Aorta (tissue), 5 donors: ENCODE measurements at regions not wholly inside any gene's neighbourhood (a gene's known extent, or its start where the extent isn't known, plus 50 kb on each side); places are given as distances from the start of the nearest gene placed in this dataset.

Experiments
- ATAC-seq: fragments of 200-7000 bp; cut with Tn5 transposase; one replicate; pipeline ENCODE4 v1.9.1; 2022; ENCODE audit warnings: moderate library complexity; ENCODE audit not compliant: low FRiP score
- DNase-seq, 2 donors: peaks; one replicate each; pipeline ENCODE4 v3.0.0-alpha.2; 2020
- H3K27ac ChIP-seq, 2 donors: one replicate each; pipeline ENCODE4 v1.5.1; 2013; ENCODE audit warnings: low read length in 2 of 2, mild to moderate bottlenecking in 2 of 2, moderate library complexity in 2 of 2, control low read depth in 1 of 2, inconsistent platforms in 1 of 2, low read depth in 1 of 2
- H3K27me3 ChIP-seq, 2 donors: one replicate each; pipeline ENCODE4 v1.6.1; 2013; ENCODE audit warnings: control low read depth in 1 of 2, low read length in 1 of 2, mild to moderate bottlenecking in 1 of 2, moderate library complexity in 1 of 2; ENCODE audit not compliant: insufficient read depth in 2 of 2, control insufficient read depth in 1 of 2
- H3K36me3 ChIP-seq, 2 donors: one replicate each; pipeline ENCODE4 v1.6.1; 2013; ENCODE audit warnings: control low read depth in 1 of 2, low read length in 1 of 2, mild to moderate bottlenecking in 1 of 2; ENCODE audit not compliant: insufficient read depth in 2 of 2, control insufficient read depth in 1 of 2
- H3K4me1 ChIP-seq, 2 donors: one replicate each; pipeline ENCODE4 v1.6.1; 2013; ENCODE audit warnings: low read length in 2 of 2, control low read depth in 1 of 2, mild to moderate bottlenecking in 1 of 2, moderate library complexity in 1 of 2; ENCODE audit not compliant: insufficient read depth in 2 of 2, control insufficient read depth in 1 of 2
- H3K4me3 ChIP-seq, 2 donors: one replicate each; pipeline ENCODE4 v1.5.1; 2013; ENCODE audit warnings: low read length in 2 of 2, control low read depth in 1 of 2, mild to moderate bottlenecking in 1 of 2
- H3K9me3 ChIP-seq: one replicate; pipeline ENCODE4 v1.6.1; 2013; ENCODE audit warnings: mild to moderate bottlenecking, low read length; ENCODE audit not compliant: control insufficient read depth
- WGBS, 2 donors: extraction: QIAGEN DNeasy Blood & Tissue Kit; methylation state at CpG; one replicate each; pipeline ENCODE4 v1.1.7; 2013; 5-methylcytosine and 5-hydroxymethylcytosine counted together
- intact Hi-C, 2 donors: fragments of 100-400 bp; cut with DNase I; formaldehyde crosslinking; loops; one replicate each; pipeline versions ENCODE4 v1.14.2 to v1.15.0; 2022
- donor health status: healthy with polysubstance abuse.
- donor health status: Bipolar disorder and iron deficiency.
- donor health status: DM: no; HTN: no; CAD: no.
- donor health status: DM: no; HTN: no; CAD: no.
- donor health status: DM: yes; HTN: yes; CAD: no.

DNA sequence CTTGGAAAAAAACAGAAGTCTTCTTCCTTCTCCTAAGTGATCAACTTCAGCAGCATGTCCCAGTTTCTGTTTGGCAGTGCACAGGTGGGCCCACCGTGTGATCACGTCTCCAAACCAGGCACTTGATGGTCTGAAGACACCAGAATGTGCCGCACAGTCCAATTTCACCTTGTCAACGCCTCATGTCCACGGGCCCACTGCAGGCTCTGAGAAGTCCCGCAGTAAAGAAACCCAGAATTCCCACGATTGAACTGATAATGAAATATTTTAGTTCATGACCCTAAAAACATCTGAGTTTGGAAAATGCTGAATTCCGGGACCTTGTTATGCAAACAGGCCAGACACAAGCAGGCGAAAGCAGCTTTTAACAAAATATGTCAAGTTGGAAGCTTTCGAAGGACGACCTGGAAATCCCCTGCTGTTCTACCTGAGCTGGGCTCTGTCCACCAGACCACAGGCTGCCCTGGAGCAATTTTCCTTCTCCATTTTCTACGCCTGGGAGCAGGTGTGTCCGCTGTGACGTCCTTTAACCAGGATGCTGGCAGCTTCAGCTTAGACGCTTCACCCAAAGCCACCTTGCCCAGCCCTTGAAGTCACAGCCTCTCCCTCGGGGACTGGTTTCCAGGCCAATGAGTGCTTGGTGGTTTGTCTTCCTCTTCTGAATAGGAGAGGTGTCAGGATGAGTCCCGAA is 167.8 kb upstream of the IQSEC1 start:
- Histone ChIP-seq H3K27ac (no peak overlapping the region), H3K4me3 (no peak overlapping the region), H3K9me3 (no peaks in the 10 kb centered on the region), H3K36me3 (no peaks in the 10 kb centered on the region), H3K27me3 (no peaks in the 10 kb centered on the region), H3K4me1 (no peaks in the 10 kb centered on the region)
- ATAC-seq (no peak), DNase-seq (no peak)
- intact Hi-C loops: no loop called here
- WGBS, 2 donors: 72 to 76% methylated on average over 17 of the region's 17 CpGs

DNA sequence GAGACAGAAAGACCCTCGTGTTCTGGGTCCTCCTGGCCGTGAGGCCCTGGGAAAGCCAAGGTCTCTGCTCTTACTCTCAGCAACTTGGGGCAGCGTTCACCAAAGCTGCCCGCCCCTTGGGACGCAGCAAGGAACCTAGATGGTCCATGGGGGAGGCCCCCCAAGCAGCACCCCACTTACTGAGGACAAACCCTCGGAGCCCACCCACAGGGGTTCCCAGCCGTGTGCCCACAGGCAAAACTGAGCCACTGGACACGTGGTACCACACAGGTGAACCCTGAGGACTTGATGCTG is 166.2 kb upstream of the IQSEC1 start:
- Histone ChIP-seq H3K9me3 (no peaks in the 10 kb centered on the region), H3K27ac (no peak overlapping the region), H3K4me3 (no peak overlapping the region), H3K27me3 (no peaks in the 10 kb centered on the region), H3K4me1 (no peaks in the 10 kb centered on the region), H3K36me3 (no peaks in the 10 kb centered on the region)
- ATAC-seq: no peak
- intact Hi-C loops: no loop called here
- no peak for DNase-seq
- 81% methylated on average over 8 of the region's 8 CpGs for whole genome bisulfite sequencing, 2 donors

DNA sequence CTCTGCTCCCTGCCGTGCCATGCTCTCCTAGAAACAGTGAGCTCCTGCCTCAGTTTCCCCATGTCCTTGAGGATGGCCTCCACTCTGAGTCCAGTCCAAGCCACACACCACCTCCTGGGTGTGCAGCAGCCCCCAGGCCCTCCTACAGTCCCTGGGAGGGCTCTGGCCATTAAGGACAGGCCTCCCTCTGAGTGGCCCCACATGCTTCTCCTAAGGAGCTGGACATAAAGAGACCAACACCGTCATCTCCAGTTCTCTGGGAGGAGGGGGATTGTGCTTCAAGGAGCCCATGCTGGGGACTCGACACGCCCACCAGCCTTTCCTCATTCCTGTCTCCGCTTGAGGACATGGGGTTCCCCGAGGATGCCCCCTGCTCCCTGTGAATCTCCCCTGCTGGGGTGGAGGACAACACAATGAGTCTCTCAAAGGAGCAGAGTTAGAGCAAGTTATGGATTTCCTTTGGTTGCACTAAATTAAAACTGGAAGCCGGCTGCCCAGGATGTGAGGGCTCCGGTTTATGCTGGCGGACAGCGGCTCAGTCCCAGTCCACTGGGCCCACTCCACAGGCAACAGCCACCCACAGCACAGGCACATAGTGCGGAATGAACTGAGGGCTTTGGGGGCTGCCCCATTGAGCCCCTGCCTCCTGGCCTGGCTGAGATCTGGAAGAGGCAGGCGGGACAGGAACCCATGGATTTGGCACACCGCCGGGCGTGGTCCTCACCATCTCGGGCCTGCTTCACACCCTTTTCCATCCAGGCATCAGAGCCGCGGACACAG is 165.6 kb upstream of the IQSEC1 start:
- intact Hi-C loops: no loop called here
- 79 to 83% methylated on average over 18 of the region's 18 CpGs for WGBS, 2 donors
- ATAC-seq: no peak

DNA sequence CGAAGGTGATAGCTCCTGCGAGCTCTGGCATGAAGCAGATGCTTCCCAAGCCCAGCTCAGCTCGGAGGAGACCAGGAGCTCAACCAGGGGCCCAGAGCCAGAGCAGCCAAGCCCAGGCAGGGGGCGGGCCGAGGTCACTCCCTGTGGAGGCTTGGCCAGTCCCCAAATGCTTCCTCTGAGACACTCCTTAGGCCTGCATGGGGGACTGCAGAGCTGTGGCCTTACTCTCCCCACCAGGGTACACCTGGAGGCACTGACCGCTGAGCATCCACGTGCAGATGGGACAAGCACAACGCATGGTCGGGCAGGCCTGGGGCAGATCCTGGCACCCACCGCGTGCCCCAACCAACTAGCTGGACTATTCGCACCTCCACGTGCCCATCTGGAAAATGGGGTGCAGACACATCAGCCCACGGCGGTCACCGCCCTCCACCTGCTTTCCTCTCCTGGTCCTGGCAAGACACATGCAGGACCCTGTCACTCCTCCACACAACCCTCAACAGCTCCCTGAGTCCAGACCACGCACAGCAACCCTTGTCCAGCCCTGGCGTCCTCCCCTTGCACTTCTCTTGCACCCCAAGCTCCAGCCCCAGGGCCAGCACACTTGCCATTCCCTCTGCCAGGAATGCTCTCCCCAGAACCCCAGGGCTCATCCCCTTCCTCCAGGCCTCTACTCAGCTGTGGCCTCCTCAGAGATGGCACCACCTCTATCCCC is 164.7 kb upstream of the IQSEC1 start:
- Histone ChIP-seq H3K9me3 (no peaks in the 10 kb centered on the region), H3K4me1 (no peaks in the 10 kb centered on the region), H3K36me3 (no peaks in the 10 kb centered on the region), H3K27me3 (no peaks in the 10 kb centered on the region), H3K27ac (no peak overlapping the region), H3K4me3 (no peak overlapping the region)
- WGBS, 2 donors: 90 to 91% methylated on average over 18 of the region's 18 CpGs
- ATAC-seq (no peak), DNase-seq (no peak)
- intact Hi-C loops: no loop called here

More for the DNA sequence above, 165.6 kb upstream of the IQSEC1 start:
- Histone ChIP-seq H3K27ac (no peak overlapping the region), H3K4me3 (no peak overlapping the region), H3K27me3 (no peaks in the 10 kb centered on the region), H3K4me1 (no peaks in the 10 kb centered on the region), H3K9me3 (no peaks in the 10 kb centered on the region), H3K36me3 (no peaks in the 10 kb centered on the region)
- no peak for DNase-seq

DNA sequence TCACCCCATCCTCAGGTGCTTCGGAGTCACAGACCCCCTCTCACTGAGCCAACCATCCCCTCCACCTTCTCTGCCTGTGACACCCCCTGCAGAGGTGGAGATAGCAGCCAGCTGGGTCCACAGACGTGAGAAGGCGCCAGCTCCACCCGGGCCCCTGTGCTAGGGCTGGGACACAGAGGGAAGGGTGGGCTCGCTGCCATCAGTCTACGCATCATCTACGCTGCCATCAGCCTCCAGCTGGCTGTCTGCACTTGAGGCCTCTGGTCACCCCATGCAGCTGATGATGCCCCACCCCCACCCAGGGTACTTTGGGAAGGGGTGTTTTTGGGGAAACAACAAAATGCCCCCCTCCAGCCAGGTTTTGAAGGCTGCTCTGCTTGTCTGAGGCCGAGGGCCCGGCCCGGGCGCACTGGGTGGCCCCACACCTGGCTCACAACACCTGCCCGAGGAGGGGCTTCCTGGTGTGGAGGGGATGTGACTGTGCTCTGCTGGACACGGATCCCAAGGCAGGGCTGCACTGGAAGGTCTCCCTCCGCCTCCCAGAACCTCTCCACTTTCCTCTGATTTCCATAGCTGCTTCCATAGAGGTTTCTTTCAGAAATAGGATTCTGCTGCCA is 163.4 kb upstream of the IQSEC1 start:
- no peaks in the 10 kb centered on the region for H3K4me1 ChIP-seq
- H3K27ac ChIP-seq: no peak overlapping the region
- H3K27me3 ChIP-seq: no peaks in the 10 kb centered on the region
- WGBS, 2 donors: 80 to 85% methylated on average over 14 of the region's 14 CpGs
- DNase-seq (no peak), ATAC-seq (no peak)
- H3K9me3 ChIP-seq: no peaks in the 10 kb centered on the region
- intact Hi-C loops: no loop called here
- no peaks in the 10 kb centered on the region for H3K36me3 ChIP-seq
- H3K4me3 ChIP-seq: no peak overlapping the region

DNA sequence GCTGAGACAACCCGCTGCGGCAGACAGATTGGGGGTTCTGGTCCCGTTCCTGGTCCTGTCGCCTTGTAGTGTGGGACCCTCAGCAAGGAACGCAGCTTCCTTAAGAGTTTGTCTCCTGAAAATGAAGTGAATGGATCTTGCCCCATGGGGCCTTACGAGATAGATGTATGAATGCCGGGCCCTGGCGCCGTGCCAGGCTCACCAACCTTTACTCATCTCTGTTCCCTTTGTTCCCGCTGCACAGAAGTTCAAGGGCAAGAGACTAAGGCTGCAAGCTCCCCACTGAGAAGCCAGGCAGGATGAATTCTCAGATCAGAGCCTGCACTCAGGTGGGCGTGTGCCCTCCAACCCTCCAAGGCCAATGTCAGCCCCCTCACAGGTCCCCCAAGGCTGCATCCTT is 162.7 kb upstream of the IQSEC1 start:
- Histone ChIP-seq H3K27me3 (no peaks in the 10 kb centered on the region), H3K9me3 (no peaks in the 10 kb centered on the region), H3K36me3 (no peaks in the 10 kb centered on the region), H3K4me1 (no peaks in the 10 kb centered on the region), H3K27ac (no peak overlapping the region), H3K4me3 (no peak overlapping the region)
- ATAC-seq (no peak), DNase-seq (no peak)
- intact Hi-C loops: no loop called here
- WGBS, 2 donors: 75 to 78% methylated on average over 11 of the region's 11 CpGs

DNA sequence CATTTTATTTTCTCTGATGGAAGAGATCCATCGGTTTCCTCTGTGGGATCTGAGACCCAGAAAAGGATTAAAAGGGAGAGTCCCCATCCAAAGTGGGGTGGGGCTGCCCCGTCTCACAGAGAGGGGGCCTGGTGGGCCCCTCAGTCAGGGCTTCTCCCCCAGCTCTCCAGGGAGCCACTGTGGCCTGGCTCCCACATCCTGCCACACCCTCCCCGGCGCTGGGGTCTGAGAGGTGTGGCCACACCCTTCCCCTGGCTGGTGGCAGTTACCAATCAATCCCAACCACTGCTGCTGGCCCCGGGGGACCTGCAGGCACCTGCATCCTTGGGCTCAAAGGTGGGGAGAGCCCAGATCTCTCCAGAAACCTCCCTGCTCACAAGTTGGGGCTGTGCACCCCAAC is 161.8 kb upstream of the IQSEC1 start:
- no peaks in the 10 kb centered on the region for H3K9me3 ChIP-seq
- intact Hi-C loops: no loop called here
- no peaks in the 10 kb centered on the region for H3K27me3 ChIP-seq
- 20 to 29% methylated on average over 5 of the region's 5 CpGs for WGBS, 2 donors
- DNase-seq (no peak), ATAC-seq (no peak)
- no peaks in the 10 kb centered on the region for H3K4me1 ChIP-seq
- no peaks in the 10 kb centered on the region for H3K36me3 ChIP-seq
- no peak overlapping the region for H3K4me3 ChIP-seq
- H3K27ac ChIP-seq: no peak overlapping the region

DNA sequence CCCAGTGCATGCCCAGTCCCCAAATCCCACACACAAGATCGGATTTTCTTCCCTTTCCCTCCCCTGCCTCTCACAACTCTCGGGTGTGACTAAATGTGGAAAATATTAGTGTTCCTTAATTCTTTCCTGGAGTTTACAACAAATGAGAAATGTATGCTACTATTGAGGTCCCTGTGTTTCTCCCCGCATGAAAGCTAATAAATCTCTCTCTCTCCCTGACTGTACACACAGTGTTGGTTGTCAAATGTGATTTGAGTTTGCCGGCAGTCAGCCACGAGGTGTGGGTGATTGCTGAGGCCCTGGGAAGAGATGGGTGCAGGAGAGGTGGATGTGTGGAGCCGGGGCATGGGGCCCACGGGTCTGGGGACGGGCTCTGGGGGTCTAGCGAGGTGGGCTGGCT is 161.4 kb upstream of the IQSEC1 start:
- intact Hi-C loops: no loop called here
- no peak for DNase-seq
- no peak for ATAC-seq
- H3K27me3 ChIP-seq: no peaks in the 10 kb centered on the region
- H3K27ac ChIP-seq: no peak overlapping the region
- no peak overlapping the region for H3K4me3 ChIP-seq
- H3K4me1 ChIP-seq: no peaks in the 10 kb centered on the region
- no peaks in the 10 kb centered on the region for H3K36me3 ChIP-seq
- H3K9me3 ChIP-seq: no peaks in the 10 kb centered on the region
- WGBS, 2 donors: 16 to 23% methylated on average over 9 of the region's 9 CpGs
